ENCODE measurements at regions not wholly inside any gene's neighbourhood (a gene's known extent, or its start where the extent isn't known, plus 50 kb on each side); places are given as distances from the start of the nearest gene placed in this dataset.

DNA sequence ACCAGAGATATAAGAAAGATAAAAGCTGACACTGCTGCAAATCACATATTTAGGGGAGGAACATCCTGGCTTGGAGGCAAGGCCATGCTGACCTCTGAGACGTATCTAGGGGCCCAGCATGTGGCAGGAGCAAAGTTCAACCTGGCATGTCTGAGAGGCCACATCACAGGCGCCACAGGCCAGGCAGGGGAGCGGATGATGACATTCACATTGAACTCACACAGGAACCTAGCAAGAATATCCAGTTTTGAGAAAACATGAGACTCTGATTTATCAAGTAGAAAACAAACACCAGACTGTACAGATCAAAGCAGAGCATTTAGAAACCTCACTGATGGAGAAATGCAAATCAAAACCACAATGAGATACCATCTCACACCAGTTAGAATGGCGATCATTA lies 64.2 kb upstream of the STK32A start:
- no peak for DNase-seq (ENCODE audit: low spot score in 2 of 2)
- in situ Hi-C loops (cut with MboI; ENCODE audit: low sequenced_read_pairs): no loop called here
- H3K4me3 ChIP-seq: no peak overlapping the region
- H3K36me3 ChIP-seq (replicated peaks): no peaks in the 10 kb centered on the region
- no peaks in the 10 kb centered on the region for H3K4me1 ChIP-seq
- H3K9me3 ChIP-seq: no peaks in the 10 kb centered on the region
- H3K27me3 ChIP-seq (ENCODE audit: low read depth): peaks cover 9% of the 10 kb centered on the region; the same call in 1 of the 2 replicates

DNA sequence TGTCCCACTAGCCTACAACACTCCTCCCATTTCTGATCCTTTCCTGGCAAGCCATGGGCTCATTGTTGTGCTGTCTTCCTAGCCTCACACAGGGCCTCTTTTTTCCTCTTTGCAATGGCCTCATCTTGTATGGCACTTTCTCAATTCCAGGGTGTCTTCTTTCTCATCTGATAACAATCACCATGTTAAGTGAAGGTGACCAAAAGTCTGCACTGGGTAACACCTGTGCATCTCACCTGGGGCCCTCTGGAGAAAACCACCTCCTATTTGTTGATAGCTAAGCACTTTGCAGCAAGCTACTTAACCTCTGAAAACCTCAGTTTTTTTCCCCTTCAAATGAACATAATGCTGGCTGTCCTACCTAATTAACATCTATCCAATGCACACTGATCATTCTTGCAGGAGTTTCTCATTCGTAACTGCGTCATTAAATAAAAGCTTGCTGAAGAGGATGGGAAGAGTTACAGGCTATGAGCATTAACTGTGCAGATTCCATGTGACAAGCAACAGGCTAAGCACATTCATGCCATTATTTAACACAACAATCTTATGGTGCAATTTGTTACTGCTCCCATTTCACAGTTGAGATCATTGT lies 60.1 kb upstream of the STK32A start:
- in situ Hi-C loops (cut with MboI; ENCODE audit: low sequenced_read_pairs): no loop called here
- DNase-seq (ENCODE audit: low spot score in 2 of 2): no peak
- Histone ChIP-seq H3K4me3 (no peak overlapping the region), H3K4me1 (no peaks in the 10 kb centered on the region), H3K9me3 (no peaks in the 10 kb centered on the region), H3K27me3 (ENCODE audit: low read depth) (peaks cover 6% of the 10 kb centered on the region; the same call in 1 of the 2 replicates), H3K36me3 (replicated peaks) (no peaks in the 10 kb centered on the region)

DNA sequence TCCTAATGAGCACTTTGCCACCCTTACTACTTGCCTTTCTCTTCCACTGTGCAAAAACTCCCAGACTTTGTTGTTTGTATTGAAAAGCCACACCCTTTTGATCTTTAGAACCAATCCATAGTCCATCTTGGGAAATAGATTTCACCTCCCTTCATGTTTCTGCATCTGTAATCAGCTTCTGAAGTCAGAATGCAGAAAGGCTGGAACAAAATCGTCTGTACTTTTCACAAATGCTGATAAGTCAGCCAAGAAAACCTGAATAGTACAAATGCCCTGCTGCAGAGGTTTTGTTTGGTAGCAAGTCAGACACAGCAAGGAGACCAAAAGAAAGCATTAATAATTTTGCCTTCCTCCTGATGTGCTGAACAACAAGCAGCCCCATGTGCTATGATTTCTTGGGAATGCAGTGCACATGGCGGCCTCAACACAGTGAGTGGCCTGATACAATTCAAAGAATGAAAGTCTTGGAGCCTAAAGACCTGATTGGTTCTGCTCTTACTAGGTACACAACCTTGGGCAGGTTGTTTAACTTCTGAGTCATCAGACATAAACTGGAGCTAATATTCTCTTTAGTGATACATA lies 59.2 kb upstream of the STK32A start:
- in situ Hi-C loops (cut with MboI; ENCODE audit: low sequenced_read_pairs): no loop called here
- Histone ChIP-seq H3K4me3 (no peak overlapping the region), H3K4me1 (no peaks in the 10 kb centered on the region), H3K27me3 (ENCODE audit: low read depth) (peaks cover 9% of the 10 kb centered on the region; the same call in 1 of the 2 replicates), H3K36me3 (replicated peaks) (no peaks in the 10 kb centered on the region), H3K9me3 (no peaks in the 10 kb centered on the region)
- DNase-seq (ENCODE audit: low spot score in 2 of 2): no peak

DNA sequence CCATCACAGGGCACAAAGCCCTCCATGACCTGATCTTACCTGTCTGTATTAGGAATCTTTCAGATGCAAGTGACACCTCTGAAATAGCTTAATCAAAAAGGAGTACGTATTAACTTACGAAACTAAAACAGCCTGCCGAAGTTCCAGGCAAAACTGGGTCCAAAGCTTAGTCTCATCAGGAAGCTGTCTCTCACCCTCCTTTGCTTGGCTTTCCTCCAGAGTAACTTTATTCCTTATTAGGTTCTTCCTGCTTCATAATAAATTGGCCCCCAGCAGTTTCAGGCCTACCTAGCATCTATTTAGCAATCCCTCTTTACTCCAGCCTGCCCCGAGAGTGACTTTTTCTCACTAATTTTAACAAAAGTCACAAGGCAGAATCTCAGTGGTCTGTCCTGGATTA lies 58.4 kb upstream of the STK32A start:
- H3K27me3 ChIP-seq (ENCODE audit: low read depth): peaks cover 9% of the 10 kb centered on the region; the same call in 1 of the 2 replicates
- no peaks in the 10 kb centered on the region for H3K36me3 ChIP-seq (replicated peaks)
- no peaks in the 10 kb centered on the region for H3K9me3 ChIP-seq
- no peak for DNase-seq (ENCODE audit: low spot score in 2 of 2)
- in situ Hi-C loops (cut with MboI; ENCODE audit: low sequenced_read_pairs): no loop called here
- H3K4me1 ChIP-seq: no peaks in the 10 kb centered on the region
- H3K4me3 ChIP-seq: no peak overlapping the region

DNA sequence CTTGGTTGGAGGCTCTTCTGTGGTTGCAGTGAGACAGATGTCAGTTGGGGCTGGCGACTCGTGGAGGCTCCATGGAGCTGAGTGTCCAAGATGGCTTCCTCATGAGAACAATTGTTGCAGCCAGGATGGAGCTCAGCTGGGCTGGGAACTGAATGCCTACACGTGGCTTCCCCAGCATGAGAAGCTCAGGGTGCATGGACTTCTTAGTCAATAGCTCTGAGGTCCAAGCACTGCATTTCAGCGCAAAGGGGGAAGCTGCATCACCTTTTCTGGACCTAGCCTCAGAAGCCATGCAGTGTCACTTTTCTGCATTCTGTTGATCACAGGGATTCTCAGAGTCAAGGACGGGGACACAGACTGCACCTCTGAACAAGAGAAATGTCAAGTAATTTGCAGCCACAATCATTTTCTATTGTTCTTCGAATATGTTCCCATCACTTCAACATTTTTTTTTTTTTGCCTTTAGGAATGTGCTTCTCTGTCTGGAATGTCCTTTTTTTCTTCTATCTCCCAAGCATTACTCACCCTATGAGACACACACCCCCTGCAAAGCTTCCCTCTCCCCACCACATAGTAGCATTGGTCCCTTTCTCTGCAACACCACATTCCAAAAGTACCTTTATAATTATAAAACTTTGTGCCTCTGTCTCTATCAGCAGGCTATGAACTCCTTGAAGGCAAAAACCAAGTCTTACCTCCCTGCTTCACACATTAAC lies 57.5 kb upstream of the STK32A start:
- in situ Hi-C loops (cut with MboI; ENCODE audit: low sequenced_read_pairs): no loop called here
- no peak for DNase-seq (ENCODE audit: low spot score in 2 of 2)
- Histone ChIP-seq H3K27me3 (ENCODE audit: low read depth) (peaks cover 9% of the 10 kb centered on the region; the same call in 1 of the 2 replicates), H3K4me3 (no peak overlapping the region), H3K4me1 (no peaks in the 10 kb centered on the region), H3K36me3 (replicated peaks) (no peaks in the 10 kb centered on the region), H3K9me3 (no peaks in the 10 kb centered on the region)

DNA sequence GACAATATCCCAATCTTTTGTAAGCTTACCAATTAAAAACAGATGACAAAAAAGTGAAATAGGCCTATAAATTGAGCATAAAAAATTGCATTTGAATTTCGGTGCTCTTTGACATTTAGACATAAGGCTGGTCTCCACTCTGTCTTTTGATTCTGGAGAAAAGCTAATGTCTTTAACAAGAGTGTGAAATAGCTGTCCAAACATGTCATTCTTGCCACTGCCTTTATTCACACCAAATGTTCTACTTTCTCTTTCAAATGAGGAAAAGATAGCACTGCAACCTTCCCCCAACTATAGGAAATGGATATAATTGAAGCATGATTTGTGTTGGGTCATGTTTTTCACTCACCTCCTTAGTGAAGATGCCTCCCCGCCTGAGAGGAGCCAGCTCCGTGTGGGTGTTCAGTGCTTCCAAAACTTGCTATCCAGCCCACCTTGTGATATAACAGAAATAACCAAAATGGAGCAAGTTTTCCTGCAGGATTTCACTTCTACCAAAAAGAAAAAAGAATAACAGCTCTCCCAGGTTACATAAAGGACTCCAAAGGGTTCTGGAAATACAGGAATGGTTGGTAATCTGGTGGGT lies 55.2 kb upstream of the STK32A start:
- in situ Hi-C loops (cut with MboI; ENCODE audit: low sequenced_read_pairs): loop anchor here (10.0 kb wide), 1 partner anchor 645 kb away; no protein-coding TSS in a partner anchor
- Histone ChIP-seq H3K9me3 (no peaks in the 10 kb centered on the region), H3K27me3 (ENCODE audit: low read depth) (0 out of 2 replicates have a peak, but pooled peaks cover 6% of the 10 kb centered on the region), H3K4me3 (no peak overlapping the region), H3K4me1 (no peaks in the 10 kb centered on the region), H3K36me3 (replicated peaks) (no peaks in the 10 kb centered on the region)
- no peak for DNase-seq (ENCODE audit: low spot score in 2 of 2)

DNA sequence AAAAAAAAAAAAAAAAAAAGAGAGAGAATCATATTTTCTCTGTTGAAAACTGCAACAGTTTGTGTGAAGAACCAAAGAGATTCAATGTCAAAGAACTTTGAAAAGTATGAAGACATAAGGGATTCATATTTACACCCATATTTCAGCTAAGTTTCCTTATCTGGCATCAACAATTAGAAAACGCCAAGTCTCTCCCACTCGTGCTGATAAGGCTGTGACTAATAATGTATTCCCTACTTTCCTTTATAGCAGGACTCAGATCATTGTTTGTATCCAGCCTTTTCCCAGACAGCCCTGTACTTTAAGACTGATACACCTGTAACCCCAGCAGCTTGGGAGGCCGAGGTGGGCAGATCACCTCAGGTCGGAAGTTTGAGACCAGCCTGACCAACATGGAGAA lies 54.1 kb upstream of the STK32A start:
- no peaks in the 10 kb centered on the region for H3K9me3 ChIP-seq
- DNase-seq (ENCODE audit: low spot score in 2 of 2): no peak
- in situ Hi-C loops (cut with MboI; ENCODE audit: low sequenced_read_pairs): loop anchor here (10.0 kb wide), 1 partner anchor 646 kb away; no protein-coding TSS in a partner anchor
- no peaks in the 10 kb centered on the region for H3K36me3 ChIP-seq (replicated peaks)
- H3K27me3 ChIP-seq (ENCODE audit: low read depth): 0 out of 2 replicates have a peak, but pooled peaks cover 6% of the 10 kb centered on the region
- no peak overlapping the region for H3K4me3 ChIP-seq
- no peaks in the 10 kb centered on the region for H3K4me1 ChIP-seq

Measured in HAP-1 (cell line).